ENCODE measurements at regions not wholly inside any gene's neighbourhood (a gene's known extent, or its start where the extent isn't known, plus 50 kb on each side); places are given as distances from the start of the nearest gene placed in this dataset.

DNA sequence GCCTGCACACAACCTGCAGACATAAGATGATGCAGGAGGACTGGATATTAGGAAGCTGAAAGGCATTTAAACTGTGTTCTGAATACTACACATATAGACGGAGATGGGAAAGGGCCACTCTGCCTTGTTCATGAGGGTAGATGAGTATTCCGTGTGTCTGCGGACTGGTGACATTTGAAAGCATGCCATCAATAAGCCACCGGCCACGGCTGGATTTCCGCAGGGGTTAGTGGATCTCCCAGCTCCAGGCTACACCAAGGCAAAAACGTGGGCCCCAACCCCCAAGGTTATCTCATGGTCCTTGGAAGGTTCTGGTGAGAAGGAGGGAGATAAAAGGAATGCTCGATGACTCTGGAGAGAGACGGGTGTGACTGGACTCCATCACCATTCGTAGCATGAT, 78.6 kb upstream of the THBS2 start:
- Histone ChIP-seq H3K4me2 (ENCODE audit: low read length) (no peak overlapping the region), H2BK120ac (ENCODE audit: low read depth, low read length) (no peak overlapping the region), H3K36me3 (ENCODE audit: control insufficient read depth, insufficient read depth, low read length) (no peaks in the 10 kb centered on the region), H3K56ac (ENCODE audit: low read length) (no peak overlapping the region), H3K27ac (ENCODE audit: low read depth, low read length) (no peak overlapping the region), H3K23ac (ENCODE audit: low read length) (no peak overlapping the region), H3K79me1 (ENCODE audit: low read length) (no peaks in the 10 kb centered on the region), H3K27me3 (ENCODE audit: insufficient read depth, low read length, poor library complexity) (no peaks in the 10 kb centered on the region), H3K4ac (ENCODE audit: low read depth, low read length) (no peak overlapping the region), H2AK5ac (ENCODE audit: low read length) (no peak overlapping the region), H3K79me2 (ENCODE audit: control insufficient read depth, insufficient read depth, low read length) (no peaks in the 10 kb centered on the region), H4K8ac (ENCODE audit: low read depth, low read length) (no peak overlapping the region), H4K5ac (ENCODE audit: low read length) (no peak overlapping the region), H3K9ac (ENCODE audit: low read length) (no peak overlapping the region), H3K4me3 (ENCODE audit: low read length) (no peak overlapping the region), H2BK15ac (replicated peaks; ENCODE audit: low read depth) (no peak overlapping the region), H2BK5ac (ENCODE audit: low read length) (no peak overlapping the region), H3K18ac (ENCODE audit: low read length) (no peak overlapping the region), H3K4me1 (ENCODE audit: control insufficient read depth, low read depth, low read length) (no peaks in the 10 kb centered on the region)
- no CpG with 5 or more reads among the region's 10 CpGs for WGBS (ENCODE audit: extremely low coverage, insufficient coverage, low lambda C conversion rate)
- no peak for DNase-seq

DNA sequence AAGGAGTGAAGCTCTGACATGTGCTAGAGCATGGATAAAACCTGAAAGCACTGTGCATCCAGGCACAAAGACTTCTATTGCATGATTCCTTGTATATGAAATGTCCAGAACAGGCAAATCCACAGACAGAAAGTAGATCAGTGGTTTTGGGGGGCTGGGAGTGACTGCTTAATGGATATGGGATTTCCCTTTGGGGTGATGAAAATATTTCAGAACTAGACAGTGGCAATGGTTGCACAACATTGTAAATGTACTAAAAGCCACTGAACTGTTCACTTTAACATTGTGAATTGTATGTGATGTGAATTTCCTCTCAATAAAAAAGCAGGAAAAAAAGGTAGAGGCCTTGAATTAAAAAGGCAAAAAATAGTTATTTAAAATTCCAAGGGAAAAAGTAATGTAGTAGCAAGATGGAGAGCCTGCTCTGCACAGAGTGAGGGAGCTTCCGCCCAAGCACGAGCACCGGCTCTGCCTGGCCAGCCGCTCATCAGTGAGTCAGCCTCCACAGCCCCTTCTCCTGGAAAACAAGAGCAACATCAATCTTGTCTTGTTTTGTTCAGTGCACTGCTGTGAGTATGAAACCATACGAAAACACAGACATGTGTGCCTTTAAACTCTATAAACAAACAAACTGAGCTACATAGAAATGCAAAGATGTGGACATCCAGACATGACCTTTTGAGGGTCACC, 74.6 kb upstream of the THBS2 start:
- H3K79me1 ChIP-seq (ENCODE audit: low read length) = no peaks in the 10 kb centered on the region
- H3K4ac ChIP-seq (ENCODE audit: low read depth, low read length) = no peak overlapping the region
- H3K4me3 ChIP-seq (ENCODE audit: low read length) = no peak overlapping the region
- H2BK15ac ChIP-seq (replicated peaks; ENCODE audit: low read depth) = no peak overlapping the region
- no peak overlapping the region for H3K4me2 ChIP-seq (ENCODE audit: low read length)
- no peaks in the 10 kb centered on the region for H3K79me2 ChIP-seq (ENCODE audit: control insufficient read depth, insufficient read depth, low read length)
- H3K4me1 ChIP-seq (ENCODE audit: control insufficient read depth, low read depth, low read length) = no peaks in the 10 kb centered on the region
- no peaks in the 10 kb centered on the region for H3K27me3 ChIP-seq (ENCODE audit: insufficient read depth, low read length, poor library complexity)
- no CpG with 5 or more reads among the region's 5 CpGs for WGBS (ENCODE audit: extremely low coverage, insufficient coverage, low lambda C conversion rate)
- H3K9ac ChIP-seq (ENCODE audit: low read length) = no peak overlapping the region
- no peak overlapping the region for H2BK5ac ChIP-seq (ENCODE audit: low read length)
- no peak overlapping the region for H3K18ac ChIP-seq (ENCODE audit: low read length)
- H3K56ac ChIP-seq (ENCODE audit: low read length) = no peak overlapping the region
- H3K23ac ChIP-seq (ENCODE audit: low read length) = no peak overlapping the region
- no peak overlapping the region for H4K8ac ChIP-seq (ENCODE audit: low read depth, low read length)
- no peak overlapping the region for H3K27ac ChIP-seq (ENCODE audit: low read depth, low read length)
- no peaks in the 10 kb centered on the region for H3K36me3 ChIP-seq (ENCODE audit: control insufficient read depth, insufficient read depth, low read length)
- no peak overlapping the region for H4K5ac ChIP-seq (ENCODE audit: low read length)
- no peak overlapping the region for H2BK120ac ChIP-seq (ENCODE audit: low read depth, low read length)
- no peak for DNase-seq
- no peak overlapping the region for H2AK5ac ChIP-seq (ENCODE audit: low read length)

DNA sequence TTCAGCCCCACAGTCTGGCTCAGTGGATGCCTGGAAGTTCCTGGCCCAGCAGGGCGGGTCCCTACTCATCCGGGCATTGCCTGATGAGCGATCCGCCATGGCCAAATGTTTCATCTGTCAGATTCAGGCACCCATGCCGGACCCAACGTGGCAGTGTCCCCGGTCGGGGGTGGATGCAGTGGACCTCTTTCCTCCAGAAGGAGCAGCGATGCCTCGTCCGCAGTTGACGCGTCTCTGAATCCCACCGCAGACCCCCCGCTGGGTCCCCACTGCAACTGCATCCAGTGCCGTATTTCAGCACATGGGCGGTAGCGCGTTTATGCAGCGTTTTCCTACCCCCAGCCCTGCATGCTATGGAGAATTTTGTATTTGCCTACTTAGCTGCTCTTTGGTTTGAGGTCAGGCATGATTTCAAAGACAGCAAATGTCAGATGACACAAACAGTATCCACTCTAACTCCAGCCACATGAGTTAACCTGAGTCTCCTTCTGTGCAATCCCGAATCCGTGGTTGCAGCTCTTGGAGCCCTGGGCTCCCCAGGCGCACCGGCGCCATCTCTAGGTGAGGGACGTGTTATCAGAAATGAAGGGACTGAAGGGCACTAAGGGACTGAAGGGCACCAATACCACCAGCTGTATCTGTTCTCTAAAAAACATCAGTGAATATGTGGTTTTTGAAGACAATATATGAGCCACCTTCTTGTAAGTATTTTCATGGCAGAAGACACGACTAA, 72.6 kb upstream of the THBS2 start:
- Histone ChIP-seq H3K36me3 (ENCODE audit: control insufficient read depth, insufficient read depth, low read length) (no peaks in the 10 kb centered on the region), H3K18ac (ENCODE audit: low read length) (no peak overlapping the region), H3K4me1 (ENCODE audit: control insufficient read depth, low read depth, low read length) (no peaks in the 10 kb centered on the region), H3K27me3 (ENCODE audit: insufficient read depth, low read length, poor library complexity) (no peaks in the 10 kb centered on the region), H3K79me1 (ENCODE audit: low read length) (no peaks in the 10 kb centered on the region), H2BK15ac (replicated peaks; ENCODE audit: low read depth) (no peak overlapping the region), H3K27ac (ENCODE audit: low read depth, low read length) (no peak overlapping the region), H3K79me2 (ENCODE audit: control insufficient read depth, insufficient read depth, low read length) (no peaks in the 10 kb centered on the region), H3K23ac (ENCODE audit: low read length) (no peak overlapping the region), H3K4me2 (ENCODE audit: low read length) (no peak overlapping the region), H3K56ac (ENCODE audit: low read length) (no peak overlapping the region), H3K4ac (ENCODE audit: low read depth, low read length) (no peak overlapping the region), H2AK5ac (ENCODE audit: low read length) (no peak overlapping the region), H4K5ac (ENCODE audit: low read length) (no peak overlapping the region), H2BK120ac (ENCODE audit: low read depth, low read length) (no peak overlapping the region), H3K4me3 (ENCODE audit: low read length) (no peak overlapping the region), H2BK5ac (ENCODE audit: low read length) (no peak overlapping the region), H4K8ac (ENCODE audit: low read depth, low read length) (no peak overlapping the region), H3K9ac (ENCODE audit: low read length) (no peak overlapping the region)
- no CpG with 5 or more reads among the region's 27 CpGs for WGBS (ENCODE audit: extremely low coverage, insufficient coverage, low lambda C conversion rate)
- DNase-seq = peak; percentile 77

DNA sequence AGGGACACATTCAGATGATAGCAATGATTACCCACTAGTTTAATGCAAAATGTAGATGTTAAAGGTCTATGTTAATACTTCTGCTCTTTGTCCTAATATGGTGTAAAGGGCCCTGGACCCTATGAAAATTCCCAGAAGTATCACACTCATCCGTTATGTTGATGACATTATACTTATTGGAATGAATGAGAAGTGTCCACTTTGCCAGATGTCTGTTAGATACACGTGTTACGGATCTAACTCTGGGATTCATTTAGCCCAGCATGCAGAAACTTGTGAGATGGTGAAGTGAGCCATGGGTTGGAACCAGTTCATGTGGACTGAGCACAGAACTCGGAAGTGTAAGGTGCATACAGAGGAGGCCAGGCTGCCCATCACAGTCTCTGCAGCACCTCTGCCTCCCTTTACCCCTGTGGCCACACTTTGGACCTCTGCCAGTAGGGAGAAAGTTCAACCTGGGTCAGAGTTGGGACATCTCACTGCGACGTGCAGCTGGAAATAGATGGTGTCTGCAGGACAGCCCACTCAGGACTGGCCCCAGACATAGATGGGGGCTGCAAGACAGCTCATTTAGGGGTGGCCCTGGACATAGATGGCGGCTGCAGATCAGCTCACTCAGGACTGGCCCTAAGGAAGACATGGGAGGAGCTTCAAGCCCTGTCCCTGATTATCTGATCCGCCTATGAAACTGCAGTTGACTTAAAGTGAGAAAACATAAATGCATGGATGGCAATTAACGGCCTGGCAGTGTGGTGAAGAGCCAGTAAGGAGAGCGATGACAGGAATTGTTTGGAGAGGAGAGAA, 71.2 kb upstream of the THBS2 start:
- Histone ChIP-seq H3K36me3 (ENCODE audit: control insufficient read depth, insufficient read depth, low read length) (no peaks in the 10 kb centered on the region), H3K79me1 (ENCODE audit: low read length) (no peaks in the 10 kb centered on the region), H2BK5ac (ENCODE audit: low read length) (no peak overlapping the region), H3K9ac (ENCODE audit: low read length) (no peak overlapping the region), H2AK5ac (ENCODE audit: low read length) (no peak overlapping the region), H2BK15ac (replicated peaks; ENCODE audit: low read depth) (no peak overlapping the region), H3K56ac (ENCODE audit: low read length) (no peak overlapping the region), H3K4me2 (ENCODE audit: low read length) (no peak overlapping the region), H3K18ac (ENCODE audit: low read length) (no peak overlapping the region), H3K27ac (ENCODE audit: low read depth, low read length) (no peak overlapping the region), H4K8ac (ENCODE audit: low read depth, low read length) (no peak overlapping the region), H4K5ac (ENCODE audit: low read length) (no peak overlapping the region), H3K23ac (ENCODE audit: low read length) (no peak overlapping the region), H2BK120ac (ENCODE audit: low read depth, low read length) (no peak overlapping the region), H3K4me1 (ENCODE audit: control insufficient read depth, low read depth, low read length) (no peaks in the 10 kb centered on the region), H3K79me2 (ENCODE audit: control insufficient read depth, insufficient read depth, low read length) (no peaks in the 10 kb centered on the region), H3K27me3 (ENCODE audit: insufficient read depth, low read length, poor library complexity) (no peaks in the 10 kb centered on the region), H3K4ac (ENCODE audit: low read depth, low read length) (no peak overlapping the region), H3K4me3 (ENCODE audit: low read length) (no peak overlapping the region)
- no peak for DNase-seq
- WGBS (ENCODE audit: extremely low coverage, insufficient coverage, low lambda C conversion rate) = no CpG with 5 or more reads among the region's 10 CpGs

DNA sequence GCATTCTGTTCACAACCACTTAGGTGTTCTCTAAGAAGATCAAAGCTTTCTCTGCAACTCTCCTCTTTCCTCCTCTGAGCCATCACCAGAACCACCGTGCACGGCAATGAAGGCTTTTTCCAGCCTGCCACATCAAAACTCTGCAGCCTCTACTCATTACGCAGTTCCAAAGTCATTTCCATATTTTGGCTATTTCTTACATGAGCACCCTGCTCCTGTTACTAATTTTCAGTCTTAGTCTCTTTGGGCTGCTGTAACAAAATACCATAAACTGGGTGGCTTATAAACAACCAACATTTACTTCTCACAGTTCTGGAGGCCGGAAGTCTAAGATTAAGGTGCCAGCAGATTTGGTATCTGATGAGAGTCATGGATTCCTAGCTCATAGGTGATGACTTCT, 70.4 kb upstream of the THBS2 start:
- H2BK120ac ChIP-seq (ENCODE audit: low read depth, low read length) = no peak overlapping the region
- H3K4me1 ChIP-seq (ENCODE audit: control insufficient read depth, low read depth, low read length) = no peaks in the 10 kb centered on the region
- H2BK5ac ChIP-seq (ENCODE audit: low read length) = no peak overlapping the region
- no CpG with 5 or more reads among the region's 4 CpGs for WGBS (ENCODE audit: extremely low coverage, insufficient coverage, low lambda C conversion rate)
- no peak overlapping the region for H3K4me3 ChIP-seq (ENCODE audit: low read length)
- H3K79me2 ChIP-seq (ENCODE audit: control insufficient read depth, insufficient read depth, low read length) = no peaks in the 10 kb centered on the region
- no peak overlapping the region for H4K8ac ChIP-seq (ENCODE audit: low read depth, low read length)
- no peak overlapping the region for H2BK15ac ChIP-seq (replicated peaks; ENCODE audit: low read depth)
- no peaks in the 10 kb centered on the region for H3K27me3 ChIP-seq (ENCODE audit: insufficient read depth, low read length, poor library complexity)
- no peak overlapping the region for H3K23ac ChIP-seq (ENCODE audit: low read length)
- no peaks in the 10 kb centered on the region for H3K79me1 ChIP-seq (ENCODE audit: low read length)
- no peak overlapping the region for H3K4me2 ChIP-seq (ENCODE audit: low read length)
- DNase-seq = no peak
- H2AK5ac ChIP-seq (ENCODE audit: low read length) = no peak overlapping the region
- no peaks in the 10 kb centered on the region for H3K36me3 ChIP-seq (ENCODE audit: control insufficient read depth, insufficient read depth, low read length)
- no peak overlapping the region for H4K5ac ChIP-seq (ENCODE audit: low read length)
- H3K56ac ChIP-seq (ENCODE audit: low read length) = no peak overlapping the region
- H3K9ac ChIP-seq (ENCODE audit: low read length) = no peak overlapping the region
- no peak overlapping the region for H3K18ac ChIP-seq (ENCODE audit: low read length)
- no peak overlapping the region for H3K4ac ChIP-seq (ENCODE audit: low read depth, low read length)
- no peak overlapping the region for H3K27ac ChIP-seq (ENCODE audit: low read depth, low read length)

Measured in mesendoderm (in vitro differentiated cells).